HG02678 (cell line): ENCODE measurements at regions not wholly inside any gene's neighbourhood (a gene's known extent, or its start where the extent isn't known, plus 50 kb on each side); places are given as distances from the start of the nearest gene placed in this dataset.
"Not testable (repeated sequence)": the region's sequence is repeated elsewhere in the genome, so short reads cannot be mapped to it uniquely, and the experiment has no call there.

ENCODE experiments used
- ATAC-seq: cut with Tn5 transposase; IDR thresholded peaks from one replicate; pipeline ENCODE4 v1.9.1; 2021; ENCODE audit warnings: mild to moderate bottlenecking, moderate library complexity; ENCODE audit not compliant: unreplicated experiment

GRCh38 chr10:15430969-15431771, 60.1 kb upstream of the FAM171A1 start:
- no peak for ATAC-seq

- no peak for ATAC-seq
Measured at GRCh38 chr10:15428681-15429080, 57.6 kb upstream of the FAM171A1 start.

GRCh38 chr10:15427843-15428414, 56.8 kb upstream of the FAM171A1 start:
- ATAC-seq: no peak

- ATAC-seq: no peak
Measured at GRCh38 chr10:15426558-15426957, 55.5 kb upstream of the FAM171A1 start.

- ATAC-seq: no peak
Measured at GRCh38 chr10:15426115-15426514, 55.0 kb upstream of the FAM171A1 start.

- not testable (repeated sequence) for ATAC-seq
Measured at GRCh38 chr10:15421875-15422274, 50.8 kb upstream of the FAM171A1 start.
